ENCODE measurements at regions not wholly inside any gene's neighbourhood (a gene's known extent, or its start where the extent isn't known, plus 50 kb on each side); places are given as distances from the start of the nearest gene placed in this dataset.
"Not testable (repeated sequence)": the region's sequence is repeated elsewhere in the genome, so short reads cannot be mapped to it uniquely, and the experiment has no call there.

GRCh38 chr6:167676000-167676665, 150.6 kb upstream of the AFDN start:
- DNase-seq, result no peak

DNA sequence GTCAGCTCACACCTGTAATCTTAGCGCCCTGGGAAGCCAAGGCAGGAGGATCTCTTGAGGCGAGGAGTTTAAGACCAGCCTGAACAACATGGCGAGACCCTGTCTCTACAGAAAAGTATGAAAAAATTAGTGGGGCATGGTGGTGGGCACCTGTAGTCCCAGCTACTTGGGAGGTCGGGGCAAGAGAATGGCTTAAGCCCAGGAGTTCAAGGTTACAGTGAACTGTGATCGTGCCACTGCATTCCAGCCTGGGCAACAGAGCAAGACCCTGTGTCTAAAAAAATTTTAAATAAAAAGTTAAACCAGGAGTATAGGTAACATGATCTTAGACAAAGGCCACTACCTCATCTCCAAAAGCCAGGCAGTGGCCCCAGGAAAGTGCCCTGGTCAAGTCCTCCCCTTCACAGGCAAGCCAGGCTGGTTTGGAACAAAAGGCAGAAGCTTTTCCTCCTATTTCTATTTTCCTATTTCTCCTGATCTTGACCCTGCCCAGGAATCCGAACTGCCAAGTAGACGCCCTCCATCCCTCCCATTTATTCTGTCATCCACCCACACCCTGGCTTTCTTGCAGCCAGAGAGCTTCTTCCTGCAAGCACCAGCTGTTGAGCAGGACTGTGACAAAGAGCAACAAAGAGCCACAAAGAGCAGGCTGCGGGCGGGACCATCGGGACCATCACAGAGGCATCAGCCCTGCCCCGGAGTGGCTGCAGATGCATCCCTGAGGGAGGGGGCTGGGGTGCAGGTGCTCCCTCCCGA, 149.9 kb upstream of the AFDN start:
- no peak for DNase-seq

- no peak for DNase-seq
Measured at GRCh38 chr6:167677422-167677789, 149.3 kb upstream of the AFDN start.

GRCh38 chr6:167678102-167679101, 148.3 kb upstream of the AFDN start:
- no peak for DNase-seq

DNA sequence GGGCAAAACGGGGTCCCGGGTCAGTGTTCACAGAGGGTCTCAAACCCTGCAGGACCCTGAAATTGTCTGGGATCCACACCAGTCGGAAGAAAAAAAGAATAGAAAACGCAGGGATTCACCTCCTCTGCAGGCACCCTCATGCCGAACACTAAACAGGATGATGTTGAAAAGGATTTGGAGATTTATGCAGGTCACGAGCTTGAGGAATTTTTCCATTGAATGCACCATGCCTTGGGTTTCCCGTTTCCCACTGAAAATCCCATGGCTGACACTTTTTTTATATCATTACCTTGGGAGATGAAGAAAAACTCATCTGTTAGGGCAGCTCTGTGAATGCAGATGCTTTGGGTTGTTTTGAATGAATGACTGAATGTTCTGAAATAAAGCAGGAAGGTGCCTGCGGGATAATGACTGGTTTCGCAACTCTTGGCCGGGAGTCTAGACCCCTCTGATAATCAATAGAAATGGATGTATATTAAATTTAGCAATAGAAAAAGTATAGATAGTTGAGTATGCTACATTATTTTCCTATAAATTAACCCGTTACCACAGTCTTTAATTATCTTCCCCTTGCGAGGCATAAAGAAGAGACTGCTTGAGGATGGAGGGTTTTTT, 147.5 kb upstream of the AFDN start:
- no peak for DNase-seq

- no peak for DNase-seq
Measured at GRCh38 chr6:167679790-167680604, 146.7 kb upstream of the AFDN start.

DNA sequence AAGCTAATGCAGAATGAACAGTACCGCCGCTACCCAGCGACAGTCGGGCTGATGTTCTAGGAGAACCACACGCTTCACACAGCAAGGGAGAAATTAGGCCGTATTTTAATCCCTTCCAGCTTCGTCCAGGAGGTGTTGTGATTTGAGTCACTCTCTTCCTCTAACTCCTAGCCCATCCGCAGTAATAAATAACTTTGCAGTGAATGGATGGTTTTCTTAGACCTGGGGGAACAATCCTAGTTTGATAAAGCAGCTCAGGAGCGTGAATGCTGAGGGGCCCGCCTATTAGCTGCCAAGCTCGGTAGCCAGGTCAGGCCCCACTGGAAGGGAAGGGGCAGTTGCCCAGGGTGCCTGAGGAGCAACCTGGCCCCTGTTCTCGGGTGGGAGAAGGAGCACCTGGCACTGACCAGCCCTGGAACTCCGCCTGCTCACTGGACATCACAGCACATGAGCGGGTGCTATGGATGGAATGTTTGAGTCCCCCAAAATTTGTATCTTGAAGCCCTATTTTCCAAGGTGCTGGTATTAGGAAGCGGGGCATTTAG, 146.0 kb upstream of the AFDN start:
- no peak for DNase-seq

DNA sequence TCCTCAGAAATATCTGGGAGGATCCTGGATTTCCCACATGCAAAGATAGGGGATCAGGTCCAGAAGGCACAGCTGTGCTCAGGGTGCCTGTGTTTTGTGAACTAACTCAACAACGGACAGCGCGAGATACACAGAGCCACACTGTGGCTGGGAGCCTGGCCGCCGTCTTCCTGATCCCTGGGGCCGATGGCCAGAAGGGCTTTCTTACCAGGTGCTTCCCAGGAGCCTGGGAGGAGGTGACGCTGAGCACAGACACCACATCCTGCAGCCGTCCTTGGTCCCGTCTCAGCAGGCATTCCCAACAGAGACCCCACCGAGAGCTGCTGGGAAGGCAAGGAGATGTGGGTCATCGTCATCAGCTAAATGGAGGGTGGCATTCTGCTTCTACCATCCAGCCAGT, 144.6 kb upstream of the AFDN start:
- DNase-seq, result no peak

GRCh38 chr6:167682546-167683027, 144.1 kb upstream of the AFDN start:
- no peak for DNase-seq

- DNase-seq, result no peak
Measured at GRCh38 chr6:167683028-167683862, 143.5 kb upstream of the AFDN start.

DNA sequence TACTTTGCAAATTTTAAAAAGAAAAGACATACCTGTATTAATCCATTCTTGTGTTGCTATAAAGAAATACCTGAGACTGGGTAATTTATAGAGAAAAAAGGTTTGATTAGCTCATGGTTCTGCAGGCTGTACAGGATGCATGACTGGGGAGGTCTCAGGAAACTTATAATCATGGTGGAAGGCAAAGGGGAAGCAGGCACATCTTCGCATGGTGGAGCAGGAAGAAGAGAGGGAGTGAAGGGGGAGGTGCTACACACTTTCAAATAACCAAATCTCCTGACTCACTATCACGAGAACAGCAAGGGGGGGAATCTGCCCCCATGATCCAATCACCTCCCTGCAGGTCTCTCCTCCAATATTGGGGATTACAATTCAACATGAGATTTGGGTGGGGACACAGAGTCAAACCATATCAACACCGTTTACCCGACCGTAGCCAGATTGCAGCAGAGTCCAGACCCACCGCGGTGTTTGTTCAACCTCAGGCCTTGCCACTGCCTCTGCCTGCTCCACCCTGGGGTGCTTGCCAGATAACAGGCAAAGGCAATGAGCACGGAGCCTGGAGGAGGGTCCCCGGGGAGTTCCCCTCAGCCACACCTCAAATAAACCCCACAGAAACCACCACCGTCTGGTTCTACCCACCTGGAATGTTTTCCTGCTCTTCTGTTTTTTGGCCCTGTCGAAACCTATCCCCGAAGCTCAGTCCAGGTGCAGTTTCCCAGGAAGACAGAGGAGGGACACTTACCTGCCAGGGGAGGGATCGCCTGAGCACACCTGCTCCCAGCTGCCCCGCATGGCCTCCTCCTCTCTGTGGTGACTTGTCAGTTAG, 142.2 kb upstream of the AFDN start:
- DNase-seq, result no peak

DNA sequence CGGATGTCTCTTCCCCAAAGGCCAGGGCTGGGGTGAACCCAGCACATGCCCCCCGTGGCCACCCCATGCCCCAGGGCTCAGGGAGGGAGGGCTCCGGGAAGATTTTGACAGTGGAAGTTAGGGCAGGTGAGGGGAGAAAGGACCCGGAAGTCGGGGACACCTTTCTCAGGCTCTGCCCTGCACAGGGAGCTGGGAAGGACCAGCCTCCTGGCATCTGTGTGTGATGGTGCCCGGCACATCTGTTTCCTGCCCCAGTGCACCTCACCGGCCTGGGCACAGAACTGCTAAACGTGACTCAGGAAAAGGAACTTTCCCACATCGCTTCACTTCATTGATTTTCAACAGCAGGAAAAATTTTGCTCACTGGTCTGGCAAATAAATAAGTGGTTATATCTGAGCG, 141.1 kb upstream of the AFDN start:
- no peak for DNase-seq

DNA sequence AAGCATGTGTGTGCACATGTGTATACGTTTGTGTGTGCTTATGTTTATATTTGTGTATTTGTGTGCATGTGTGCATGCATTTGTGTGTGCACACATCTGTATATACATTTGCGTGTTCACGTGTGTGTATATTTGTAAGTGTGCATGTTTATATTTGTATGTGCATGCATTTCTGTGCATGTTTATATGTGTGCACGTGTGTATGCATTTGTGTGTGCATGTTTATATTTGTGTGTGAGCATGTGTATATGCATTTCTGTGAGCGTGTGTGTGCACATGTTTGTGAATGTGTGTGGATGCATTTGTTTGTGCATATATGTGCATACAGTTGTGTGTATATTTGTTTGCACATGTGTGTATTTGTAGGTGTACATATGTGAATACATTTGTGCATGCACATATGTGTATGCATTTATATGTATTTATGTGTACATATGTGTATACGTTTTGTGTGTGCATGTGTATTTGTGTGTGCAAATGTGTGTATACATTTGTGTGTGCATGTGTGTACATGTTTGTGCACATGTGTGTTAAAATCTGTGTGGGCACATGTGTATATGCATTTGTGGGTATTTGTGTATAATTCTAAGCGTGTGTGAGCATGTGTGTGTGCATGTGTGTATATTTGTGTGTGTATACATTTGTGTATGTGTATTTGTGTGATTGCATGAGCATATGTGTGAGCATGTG, 140.4 kb upstream of the AFDN start:
- DNase-seq, result no peak

DNA sequence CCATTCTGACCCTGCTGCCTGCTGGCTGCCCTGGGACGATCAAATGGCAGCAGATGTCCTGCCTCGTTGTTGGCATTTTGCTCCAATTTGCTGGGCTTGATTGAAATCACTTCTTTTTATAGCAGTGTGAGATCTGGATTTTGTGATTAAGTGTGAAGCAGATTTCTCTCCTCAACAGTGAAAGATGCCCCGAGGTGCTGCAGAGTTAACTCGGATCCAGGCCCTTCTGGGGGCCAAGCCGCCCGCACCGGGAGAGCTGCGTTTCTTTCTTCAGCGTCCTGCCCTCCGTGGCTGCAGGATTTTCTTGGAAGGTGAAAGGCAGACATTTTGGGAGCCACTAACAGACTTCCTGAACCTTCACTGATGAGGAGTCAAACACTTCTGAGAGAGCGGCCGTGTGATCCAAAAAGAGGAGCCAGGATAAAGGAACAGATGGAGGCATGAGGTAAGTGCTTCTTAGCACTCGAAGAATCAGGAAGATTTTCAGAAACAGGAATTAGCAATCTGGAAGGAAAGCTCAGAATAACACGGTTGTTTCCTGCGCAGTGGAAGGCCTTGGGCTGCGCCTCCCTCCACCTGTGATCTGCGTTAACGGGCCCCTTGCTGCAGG, 139.5 kb upstream of the AFDN start:
- DNase-seq, result no peak

GRCh38 chr6:167688123-167688522, 138.6 kb upstream of the AFDN start:
- no peak for DNase-seq

DNA sequence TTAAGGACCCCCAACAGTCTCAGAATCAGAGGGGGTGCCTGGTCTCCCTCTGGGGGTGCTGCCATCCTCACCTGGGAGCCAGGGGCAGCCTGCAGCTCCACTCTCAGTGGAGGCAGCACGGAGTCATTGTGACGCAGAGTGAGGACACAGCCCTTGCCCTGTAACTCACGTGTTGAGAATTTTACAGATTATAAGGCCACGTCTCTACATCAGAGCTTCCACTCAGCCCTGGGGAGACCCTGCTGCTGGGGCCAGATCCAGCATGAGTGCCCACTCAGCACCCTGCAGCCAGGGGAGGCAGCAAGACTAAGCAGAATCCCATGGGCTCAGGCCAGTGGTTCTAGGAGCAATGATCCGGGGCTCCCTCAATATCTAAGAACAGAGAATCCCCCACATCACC, 137.4 kb upstream of the AFDN start:
- no peak for DNase-seq

GRCh38 chr6:167689751-167690150, 137.0 kb upstream of the AFDN start:
- no peak for DNase-seq

DNA sequence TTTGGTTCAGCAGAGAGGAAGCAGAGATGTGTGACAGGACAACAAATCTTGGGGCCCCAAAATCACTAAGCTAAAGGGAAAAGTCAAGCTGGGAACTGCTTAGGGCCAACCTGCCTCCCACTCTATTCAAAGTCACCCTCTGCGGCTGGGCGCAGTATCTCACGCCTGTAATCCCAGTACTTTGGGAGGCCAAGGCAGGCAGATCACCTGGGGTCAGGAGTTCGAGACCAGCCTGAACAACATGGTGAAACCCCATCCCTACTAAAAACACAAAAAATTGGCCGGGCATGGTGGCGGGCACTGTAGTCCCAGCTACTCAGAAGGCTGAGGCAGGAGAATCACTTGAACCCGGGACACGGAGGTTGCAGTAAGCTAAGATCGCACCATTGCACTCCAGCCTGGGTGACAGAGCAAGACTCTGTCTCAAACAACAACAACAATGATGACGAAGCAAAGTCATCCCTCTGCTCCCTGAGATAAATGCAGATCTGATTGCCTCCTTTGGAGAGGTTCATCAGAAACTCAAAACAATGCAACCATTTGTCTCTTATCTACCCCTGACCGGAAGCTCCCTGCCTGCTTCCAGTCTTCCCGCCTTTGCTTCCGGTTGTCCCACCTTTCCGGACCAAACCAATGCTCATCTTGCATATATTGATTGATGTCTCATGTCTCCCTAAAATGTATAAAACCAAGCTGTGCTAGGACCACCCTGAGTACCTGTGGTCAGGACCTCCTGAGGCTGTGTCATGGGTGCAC, 136.4 kb upstream of the AFDN start:
- not testable (repeated sequence) for DNase-seq

Measured in NCI-H446 treated with DMSO at 0.1 percent for 48 hours (cell line).